Caco-2 (cell line): ENCODE measurements at regions not wholly inside any gene's neighbourhood (a gene's known extent, or its start where the extent isn't known, plus 50 kb on each side); places are given as distances from the start of the nearest gene placed in this dataset.

Experiments used
- BruUV-seq: library from RNA; stranded (reverse); fragments of 400-500 nt; replicated peaks from 2 replicates; lab custom pipeline; 2021; lab: Mats Ljungman, UMichigan
- CTCF ChIA-PET: fragments of 300-600 bp; sonication (Branson Sonifier 250); formaldehyde crosslinking; loops from one replicate; lab custom pipeline; 2022; ENCODE audit warnings: antibody characterized with exemption; lab: Charles Lee
- POLR2A ChIA-PET: fragments of 300-600 bp; sonication (Branson Sonifier 250); formaldehyde crosslinking; loops from one replicate; lab custom pipeline; 2022; ENCODE audit warnings: antibody characterized with exemption; lab: Charles Lee
- DNase-seq, 2 experiments: peaks; one replicate each; pipeline versions ENCODE4 v3.0.0 to v3.0.0-alpha.2; 2020 to 2022
- H3K27me3 ChIP-seq: replicated peaks from 2 replicates; pipeline ENCODE4 v1.6.0; 2011; ENCODE audit warnings: low read length; ENCODE audit not compliant: control insufficient read depth, insufficient read depth
- H3K36me3 ChIP-seq: 2 replicates; pipeline ENCODE4 v1.5.1; 2011; ENCODE audit warnings: low read length; ENCODE audit not compliant: control insufficient read depth, insufficient read depth
- H3K4me1 ChIP-seq: fragments of 250-450 bp; sonication (Bioruptor Pico); 2 replicates; pipeline ENCODE4 v1.5.1; 2020; ENCODE audit warnings: mild to moderate bottlenecking
- H3K4me3 ChIP-seq: 2 replicates; pipeline ENCODE4 v1.5.1; 2011; ENCODE audit warnings: low read depth, mild to moderate bottlenecking, control low read depth, low read length
- H3K9me3 ChIP-seq: fragments of 250-450 bp; sonication (Bioruptor Pico); 2 replicates; pipeline ENCODE4 v1.5.1; 2020; ENCODE audit warnings: mild to moderate bottlenecking, moderate library complexity
- H3K27ac Mint-ChIP-seq: one replicate; pipeline ENCODE4 v1.8.0; 2022; ENCODE audit warnings: mixed read lengths; ENCODE audit not compliant: unreplicated experiment
- H3K27me3 Mint-ChIP-seq: one replicate; pipeline ENCODE4 v1.8.0; 2022; ENCODE audit warnings: mixed read lengths; ENCODE audit not compliant: insufficient read depth, unreplicated experiment
- H3K36me3 Mint-ChIP-seq: one replicate; pipeline ENCODE4 v1.8.0; 2022; ENCODE audit warnings: mild to moderate bottlenecking, mixed read lengths; ENCODE audit not compliant: insufficient read depth, unreplicated experiment
- H3K4me1 Mint-ChIP-seq: one replicate; pipeline ENCODE4 v1.8.0; 2022; ENCODE audit warnings: low read depth, mixed read lengths; ENCODE audit not compliant: unreplicated experiment
- H3K4me3 Mint-ChIP-seq: one replicate; pipeline ENCODE4 v1.8.0; 2022; ENCODE audit warnings: mild to moderate bottlenecking, moderate library complexity, mixed read lengths; ENCODE audit not compliant: unreplicated experiment
- H3K9me3 Mint-ChIP-seq: one replicate; pipeline ENCODE4 v1.8.0; 2022; ENCODE audit warnings: mixed read lengths; ENCODE audit not compliant: unreplicated experiment
- intact Hi-C: fragments of 100-400 bp; cut with micrococcal nuclease; formaldehyde crosslinking; loops from one replicate; pipeline ENCODE4 v1.10.0; 2022; ENCODE audit not compliant: unreplicated experiment
- TF ChIP-seq, protein P1 (sequence below), 2 experiments: fragments of 200-600 bp in 1 of 2; IDR thresholded peaks; 1 replicate in 1 of 2; 2 replicates in 1 of 2; pipeline versions ENCODE4 v1.5.1 to v1.8.0; 2011 to 2022; ENCODE audit warnings: antibody characterized with exemption in 1 of 2, control low read depth in 1 of 2, inconsistent platforms in 1 of 2, low read depth in 1 of 2, low read length in 1 of 2, mild to moderate bottlenecking in 1 of 2, moderate library complexity in 1 of 2; ENCODE audit not compliant: insufficient read depth in 1 of 2, severe bottlenecking in 1 of 2, unreplicated experiment in 1 of 2

DNA sequence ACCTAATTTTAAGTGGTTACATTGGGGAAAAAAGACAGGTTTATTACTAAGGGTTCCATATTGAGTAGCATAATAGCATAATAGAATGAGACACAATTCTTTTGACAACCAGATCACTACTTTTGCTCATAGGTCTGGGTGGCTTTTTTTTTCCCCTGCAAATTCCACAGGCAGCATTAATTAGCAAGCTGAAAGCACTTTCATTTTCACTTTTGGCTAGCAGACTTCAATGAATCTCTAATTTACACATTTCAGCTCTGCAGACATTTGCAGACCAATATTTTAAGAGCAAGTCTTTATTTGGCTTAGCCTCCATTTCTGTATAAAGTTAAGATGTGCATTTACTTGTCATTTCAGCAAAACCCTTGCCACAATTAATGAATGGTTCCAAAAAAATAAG is 185.5 kb downstream of the NOL4 start:
- no peak overlapping the region for H3K27ac Mint-ChIP-seq
- ChIA-PET CTCF (no interaction called here), POLR2A (no interaction called here)

DNA sequence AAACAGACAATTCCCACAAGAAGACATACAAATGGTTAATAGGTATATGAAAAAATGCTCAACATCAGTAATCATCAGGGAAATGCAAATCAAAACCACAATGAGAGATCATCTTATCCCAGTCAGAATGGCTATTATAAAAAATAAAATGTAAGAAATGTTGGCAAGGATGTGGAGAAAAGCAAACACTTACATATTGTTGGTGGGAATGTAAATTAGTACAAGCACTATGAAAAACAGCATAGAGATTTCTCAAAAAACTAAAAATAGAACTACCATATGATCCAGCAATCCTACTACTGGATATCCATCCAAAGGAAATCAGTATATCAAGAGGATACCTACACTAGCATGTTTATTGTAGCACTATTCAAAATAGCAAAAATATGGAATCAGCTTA is 186.6 kb downstream of the NOL4 start:
- intact Hi-C loops, result no loop called here
- CTCF ChIA-PET, result no interaction called here
- no peaks in the 10 kb centered on the region for H3K36me3 Mint-ChIP-seq
- no peaks in the 10 kb centered on the region for H3K4me1 Mint-ChIP-seq
- Histone ChIP-seq H3K9me3 (no peaks in the 10 kb centered on the region), H3K4me1 (no peaks in the 10 kb centered on the region), H3K4me3 (no peak overlapping the region), H3K36me3 (no peaks in the 10 kb centered on the region), H3K27me3 (no peaks in the 10 kb centered on the region)
- no peak for DNase-seq
- no TSS peak for BruUV-seq
- no peaks in the 10 kb centered on the region for H3K9me3 Mint-ChIP-seq
- POLR2A ChIA-PET, result no interaction called here
- TF ChIP-seq, protein P1, sequence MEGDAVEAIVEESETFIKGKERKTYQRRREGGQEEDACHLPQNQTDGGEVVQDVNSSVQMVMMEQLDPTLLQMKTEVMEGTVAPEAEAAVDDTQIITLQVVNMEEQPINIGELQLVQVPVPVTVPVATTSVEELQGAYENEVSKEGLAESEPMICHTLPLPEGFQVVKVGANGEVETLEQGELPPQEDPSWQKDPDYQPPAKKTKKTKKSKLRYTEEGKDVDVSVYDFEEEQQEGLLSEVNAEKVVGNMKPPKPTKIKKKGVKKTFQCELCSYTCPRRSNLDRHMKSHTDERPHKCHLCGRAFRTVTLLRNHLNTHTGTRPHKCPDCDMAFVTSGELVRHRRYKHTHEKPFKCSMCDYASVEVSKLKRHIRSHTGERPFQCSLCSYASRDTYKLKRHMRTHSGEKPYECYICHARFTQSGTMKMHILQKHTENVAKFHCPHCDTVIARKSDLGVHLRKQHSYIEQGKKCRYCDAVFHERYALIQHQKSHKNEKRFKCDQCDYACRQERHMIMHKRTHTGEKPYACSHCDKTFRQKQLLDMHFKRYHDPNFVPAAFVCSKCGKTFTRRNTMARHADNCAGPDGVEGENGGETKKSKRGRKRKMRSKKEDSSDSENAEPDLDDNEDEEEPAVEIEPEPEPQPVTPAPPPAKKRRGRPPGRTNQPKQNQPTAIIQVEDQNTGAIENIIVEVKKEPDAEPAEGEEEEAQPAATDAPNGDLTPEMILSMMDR (IDR thresholded peaks at IDR 0.05; ENCODE audit: insufficient read depth in 1 of 2, low read depth in 1 of 2, low read length in 1 of 2, severe bottlenecking in 1 of 2, unreplicated experiment in 1 of 2), result no peak
- no peaks in the 10 kb centered on the region for H3K27me3 Mint-ChIP-seq
- H3K4me3 Mint-ChIP-seq, result no peak overlapping the region
- no peak overlapping the region for H3K27ac Mint-ChIP-seq

More for the DNA sequence above, 185.5 kb downstream of the NOL4 start:
- Histone ChIP-seq H3K9me3 (no peaks in the 10 kb centered on the region), H3K4me3 (no peak overlapping the region), H3K4me1 (no peaks in the 10 kb centered on the region), H3K36me3 (no peaks in the 10 kb centered on the region), H3K27me3 (no peaks in the 10 kb centered on the region)
- TF ChIP-seq, protein P1 (IDR thresholded peaks at IDR 0.05; ENCODE audit: insufficient read depth in 1 of 2, low read depth in 1 of 2, low read length in 1 of 2, severe bottlenecking in 1 of 2, unreplicated experiment in 1 of 2), result no peak
- BruUV-seq, result no TSS peak
- Mint-ChIP-seq H3K27me3 (no peaks in the 10 kb centered on the region), H3K4me1 (no peaks in the 10 kb centered on the region), H3K36me3 (no peaks in the 10 kb centered on the region), H3K9me3 (no peaks in the 10 kb centered on the region), H3K4me3 (no peak overlapping the region)
- no peak for DNase-seq
- intact Hi-C loops, result no loop called here

DNA sequence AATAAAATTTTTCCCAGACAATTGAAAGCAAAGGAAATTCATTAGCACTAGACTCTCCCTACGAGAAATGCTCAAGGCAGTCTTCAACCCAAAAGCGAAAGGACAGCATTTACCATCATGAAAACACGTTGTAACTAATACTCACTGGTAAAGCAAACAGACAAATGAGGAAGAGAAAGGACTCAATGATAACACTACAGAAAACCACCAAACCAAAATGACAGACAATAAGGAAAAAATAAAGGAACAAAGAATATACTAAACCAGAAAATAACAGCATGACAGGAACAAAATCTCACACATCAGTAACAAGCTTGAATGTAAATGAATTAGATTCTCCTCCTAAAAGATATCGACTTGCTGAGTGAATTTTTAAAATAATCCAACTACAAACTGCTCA is 190.7 kb downstream of the NOL4 start:
- TF ChIP-seq, protein P1 (IDR thresholded peaks at IDR 0.05; ENCODE audit: insufficient read depth in 1 of 2, low read depth in 1 of 2, low read length in 1 of 2, severe bottlenecking in 1 of 2, unreplicated experiment in 1 of 2), result no peak
- Mint-ChIP-seq H3K36me3 (no peaks in the 10 kb centered on the region), H3K27me3 (no peaks in the 10 kb centered on the region), H3K27ac (no peak overlapping the region), H3K4me3 (no peak overlapping the region), H3K4me1 (no peaks in the 10 kb centered on the region), H3K9me3 (no peaks in the 10 kb centered on the region)
- POLR2A ChIA-PET, result no interaction called here
- Histone ChIP-seq H3K27me3 (no peaks in the 10 kb centered on the region), H3K36me3 (no peaks in the 10 kb centered on the region), H3K4me3 (no peak overlapping the region), H3K9me3 (no peaks in the 10 kb centered on the region), H3K4me1 (no peaks in the 10 kb centered on the region)
- intact Hi-C loops, result no loop called here
- CTCF ChIA-PET, result no interaction called here
- no TSS peak for BruUV-seq
- DNase-seq, result no peak
